GM12865 (cell line): ENCODE measurements at regions not wholly inside any gene's neighbourhood (a gene's known extent, or its start where the extent isn't known, plus 50 kb on each side); places are given as distances from the start of the nearest gene placed in this dataset.

Experiments
- DNase-seq: peaks from one replicate; pipeline ENCODE4 v3.0.0; 2010; ENCODE audit warnings: low read depth
- H3K4me3 ChIP-seq: 2 replicates; pipeline ENCODE4 v1.5.1; 2011; ENCODE audit warnings: mild to moderate bottlenecking, low read depth, low read length, control low read depth
- TF ChIP-seq, protein P1 (sequence below): IDR thresholded peaks from 2 replicates; pipeline ENCODE4 v1.5.1; 2011; ENCODE audit warnings: low read length, control low read depth, low read depth, inconsistent platforms; ENCODE audit not compliant: insufficient read depth; ENCODE audit errors: missing control alignments

DNA sequence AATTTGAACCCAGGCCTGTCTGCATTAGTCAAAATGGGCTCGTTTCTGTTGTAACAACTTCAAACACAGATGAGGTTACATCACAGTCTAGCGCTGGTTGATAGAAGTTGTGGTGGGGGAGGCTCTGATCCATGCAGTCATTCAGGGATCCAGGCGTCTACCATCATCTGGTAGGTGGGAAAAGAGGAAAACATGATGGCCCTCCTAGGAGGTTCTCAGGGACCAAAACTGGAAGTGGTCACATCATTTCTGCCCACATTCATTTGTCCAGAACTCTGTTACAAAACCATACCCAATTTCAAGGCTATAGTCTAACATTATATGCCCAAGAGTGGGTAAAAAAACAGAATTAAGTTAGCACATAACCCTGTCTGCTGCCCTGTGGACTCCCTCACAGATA, 135.1 kb downstream of the PHETA1 start:
- TF ChIP-seq, protein P1, sequence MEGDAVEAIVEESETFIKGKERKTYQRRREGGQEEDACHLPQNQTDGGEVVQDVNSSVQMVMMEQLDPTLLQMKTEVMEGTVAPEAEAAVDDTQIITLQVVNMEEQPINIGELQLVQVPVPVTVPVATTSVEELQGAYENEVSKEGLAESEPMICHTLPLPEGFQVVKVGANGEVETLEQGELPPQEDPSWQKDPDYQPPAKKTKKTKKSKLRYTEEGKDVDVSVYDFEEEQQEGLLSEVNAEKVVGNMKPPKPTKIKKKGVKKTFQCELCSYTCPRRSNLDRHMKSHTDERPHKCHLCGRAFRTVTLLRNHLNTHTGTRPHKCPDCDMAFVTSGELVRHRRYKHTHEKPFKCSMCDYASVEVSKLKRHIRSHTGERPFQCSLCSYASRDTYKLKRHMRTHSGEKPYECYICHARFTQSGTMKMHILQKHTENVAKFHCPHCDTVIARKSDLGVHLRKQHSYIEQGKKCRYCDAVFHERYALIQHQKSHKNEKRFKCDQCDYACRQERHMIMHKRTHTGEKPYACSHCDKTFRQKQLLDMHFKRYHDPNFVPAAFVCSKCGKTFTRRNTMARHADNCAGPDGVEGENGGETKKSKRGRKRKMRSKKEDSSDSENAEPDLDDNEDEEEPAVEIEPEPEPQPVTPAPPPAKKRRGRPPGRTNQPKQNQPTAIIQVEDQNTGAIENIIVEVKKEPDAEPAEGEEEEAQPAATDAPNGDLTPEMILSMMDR: no peak
- no peak for DNase-seq

DNA sequence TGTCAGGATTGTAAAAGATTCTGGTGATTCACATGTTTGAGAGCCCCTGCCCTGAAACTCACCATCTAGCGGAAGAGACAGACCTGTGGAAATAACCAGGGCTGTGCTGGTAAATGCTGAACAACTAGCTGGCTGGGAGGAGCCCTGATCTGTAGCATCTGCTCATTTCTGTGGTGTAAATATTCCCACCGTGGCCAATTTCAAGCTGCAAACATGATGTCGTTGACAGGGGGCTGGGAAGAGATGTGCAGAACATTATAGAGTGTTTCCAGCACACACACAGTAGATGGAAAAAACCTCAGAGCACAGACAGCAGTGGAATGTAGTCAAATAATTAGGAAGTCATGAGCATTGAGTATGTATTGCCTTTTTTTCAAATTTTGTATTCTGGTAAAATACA, 138.2 kb downstream of the PHETA1 start:
- TF ChIP-seq, protein P1: no peak
- H3K4me3 ChIP-seq: no peak overlapping the region
- no peak for DNase-seq

More for the DNA sequence above, 135.1 kb downstream of the PHETA1 start:
- no peak overlapping the region for H3K4me3 ChIP-seq

DNA sequence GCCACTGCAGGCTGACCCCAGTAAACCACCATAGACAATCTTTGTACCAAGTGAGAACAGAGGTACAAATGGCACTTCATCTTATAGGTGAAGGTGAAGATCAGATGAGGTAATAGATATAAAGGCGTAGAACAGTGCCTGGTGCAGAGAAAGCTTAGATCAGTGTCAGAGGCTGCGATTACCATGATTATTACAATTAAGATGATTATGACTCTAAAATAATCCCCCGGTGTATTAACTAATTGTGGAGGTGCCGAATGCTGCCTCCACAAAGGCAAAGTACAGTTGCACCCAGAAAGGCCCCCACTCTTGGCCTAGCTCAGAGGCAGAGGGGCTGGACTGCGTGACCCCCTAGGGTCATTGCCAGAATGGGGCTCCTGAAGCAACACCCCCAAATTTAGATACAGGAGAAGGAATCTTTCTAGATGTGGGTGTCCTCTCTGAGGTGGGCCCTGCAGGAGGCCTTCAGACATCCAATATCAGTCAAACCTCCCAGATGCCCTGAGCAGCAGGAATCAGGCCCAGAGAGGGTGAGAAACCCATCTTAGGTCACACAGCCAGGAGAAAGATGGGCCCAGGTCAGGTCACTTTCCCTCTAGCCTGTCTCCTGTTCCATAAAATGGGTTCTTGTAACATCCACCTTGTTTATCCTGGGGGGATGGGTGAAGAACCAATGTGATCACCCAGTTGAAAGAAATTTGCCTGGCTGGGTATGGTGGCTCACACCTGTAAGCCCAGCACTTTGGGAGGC, 139.8 kb downstream of the PHETA1 start:
- DNase-seq: no peak
- no peak overlapping the region for H3K4me3 ChIP-seq
- TF ChIP-seq, protein P1: no peak

DNA sequence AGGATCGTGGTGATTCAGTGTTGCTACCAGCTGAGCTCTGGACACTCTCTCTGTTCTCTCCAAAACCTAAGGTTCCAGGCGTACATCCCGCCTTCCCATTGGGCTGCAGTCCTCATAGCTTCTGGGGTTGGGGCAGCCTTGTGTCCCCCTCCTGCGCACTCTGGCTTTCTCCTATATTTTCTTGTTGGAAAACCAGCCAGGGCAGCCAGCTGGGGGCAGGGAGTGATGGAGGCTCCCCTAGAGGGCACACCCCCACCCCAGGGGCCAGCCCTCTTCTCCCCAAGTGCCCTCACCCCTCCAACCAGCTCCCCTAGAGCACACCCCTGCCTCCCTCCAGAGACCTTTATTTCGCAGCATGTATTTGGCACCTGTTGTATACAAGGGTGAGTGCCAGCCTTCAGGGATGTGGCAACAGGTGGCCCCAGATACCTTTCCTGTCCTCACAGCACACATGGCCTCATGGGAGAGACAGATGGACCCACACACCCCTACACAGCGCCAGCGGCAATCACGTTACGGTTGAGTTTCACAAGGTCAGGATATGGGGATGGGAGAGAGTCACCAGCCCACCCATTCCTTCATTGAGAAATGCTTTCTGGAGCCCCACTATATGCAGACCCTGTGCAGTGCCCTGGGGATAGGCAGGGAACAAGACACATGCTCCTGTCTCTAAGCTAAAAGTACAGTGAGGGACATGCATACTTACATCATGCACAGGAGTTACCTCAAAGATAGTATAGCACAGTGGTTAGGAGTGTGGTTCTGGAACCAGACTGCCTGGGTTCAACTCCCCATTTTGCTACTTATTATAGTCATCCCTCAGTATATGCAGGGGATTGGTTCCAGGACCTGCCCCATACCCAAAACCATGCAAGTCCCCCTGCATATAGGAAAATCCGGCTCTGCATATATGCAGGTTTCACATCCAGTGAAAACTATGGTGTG, 141.1 kb downstream of the PHETA1 start:
- no peak for DNase-seq
- H3K4me3 ChIP-seq: no peak overlapping the region
- TF ChIP-seq, protein P1: no peak

DNA sequence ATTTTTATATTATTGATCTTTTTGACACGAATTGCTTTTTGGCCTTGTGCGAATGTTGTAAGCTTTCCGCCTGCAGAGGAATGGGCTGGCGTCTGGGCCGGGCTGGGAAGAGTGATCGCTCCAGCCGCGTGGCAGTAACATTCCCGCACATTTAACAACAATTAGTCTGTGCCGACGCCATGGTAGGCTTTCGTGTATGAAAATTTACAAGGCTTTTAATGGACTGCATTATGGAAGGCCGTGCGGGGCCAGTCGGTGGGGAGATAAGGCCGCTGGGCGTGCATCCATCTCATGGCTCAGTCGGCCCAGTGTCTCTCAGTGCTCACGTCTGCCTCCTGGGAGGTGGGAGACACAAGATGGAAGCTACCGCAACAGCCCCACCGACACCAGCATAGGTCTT, 142.2 kb downstream of the PHETA1 start:
- DNase-seq: no peak
- H3K4me3 ChIP-seq: no peak overlapping the region
- TF ChIP-seq, protein P1: no peak

DNA sequence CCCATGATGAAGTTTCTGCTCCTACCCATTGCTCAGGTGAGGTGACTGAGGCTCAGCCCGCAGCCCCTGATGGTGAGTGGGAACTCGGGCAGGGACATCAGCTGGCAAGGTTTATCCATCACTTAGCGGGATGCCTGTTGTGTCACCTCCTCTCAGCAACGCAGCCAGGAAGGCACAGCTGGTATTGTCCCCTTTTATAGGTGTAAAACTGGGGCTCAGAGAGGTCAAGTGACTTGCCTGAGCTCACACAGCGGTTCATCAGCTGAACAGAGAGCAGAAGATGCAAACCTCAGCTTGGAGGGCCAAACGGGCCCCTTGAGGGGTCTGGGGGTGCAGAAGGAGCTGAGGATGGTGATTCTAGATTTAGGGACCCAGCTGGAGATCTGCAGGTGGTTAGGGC, 143.6 kb downstream of the PHETA1 start:
- TF ChIP-seq, protein P1: no peak
- no peak for DNase-seq
- H3K4me3 ChIP-seq: no peak overlapping the region
